CD4-positive, alpha-beta T cell (primary cell): ENCODE measurements at regions not wholly inside any gene's neighbourhood (a gene's known extent, or its start where the extent isn't known, plus 50 kb on each side); places are given as distances from the start of the nearest gene placed in this dataset.

ENCODE experiments used
- ATAC-seq: fragments of 200-7000 bp; cut with Tn5 transposase; one replicate; pipeline ENCODE4 v1.10.0; 2022; ENCODE audit warnings: mild to moderate bottlenecking; ENCODE audit not compliant: poor library complexity
- CTCF ChIA-PET: fragments of 350-600 bp; sonication (Branson Sonifier 250); formaldehyde crosslinking; loops from one replicate; lab custom pipeline; 2021; ENCODE audit warnings: antibody characterized with exemption, inconsistent platforms; lab: Charles Lee
- POLR2A ChIA-PET: fragments of 350-600 bp; sonication (Branson Sonifier 250); formaldehyde crosslinking; loops from one replicate; lab custom pipeline; 2021; ENCODE audit warnings: antibody characterized with exemption, inconsistent platforms; lab: Charles Lee
- DNase-seq, 14 experiments: peaks; one replicate each; pipeline ENCODE4 v3.0.0-alpha.2; 2013 to 2020; ENCODE audit warnings: mixed read lengths in 2 of 14
- H3K27ac ChIP-seq, 2 donors: one replicate each; pipeline versions ENCODE4 v1.5.1 to v1.7.0; 2013; ENCODE audit warnings: low read length in 2 of 2, low read depth in 1 of 2, mild to moderate bottlenecking in 1 of 2
- H3K27me3 ChIP-seq, 2 experiments: 1 replicate in 1 of 2; 2 replicates in 1 of 2; pipeline versions ENCODE4 v1.6.1 to v1.7.0; 2013; ENCODE audit warnings: low read length in 2 of 2, control low read depth in 1 of 2, mild to moderate bottlenecking in 1 of 2, moderate library complexity in 1 of 2; ENCODE audit not compliant: insufficient read depth in 2 of 2, control insufficient read depth in 1 of 2
- H3K36me3 ChIP-seq: one replicate; pipeline ENCODE4 v1.6.1; 2013; ENCODE audit warnings: low read length, control low read depth; ENCODE audit not compliant: insufficient read depth
- H3K4me1 ChIP-seq: one replicate; pipeline ENCODE4 v1.6.1; 2013; ENCODE audit warnings: low read length, control low read depth; ENCODE audit not compliant: insufficient read depth
- H3K4me3 ChIP-seq: one replicate; pipeline ENCODE4 v1.5.1; 2013; ENCODE audit warnings: mild to moderate bottlenecking, low read length, moderate library complexity
- H3K9me3 ChIP-seq, 2 experiments: 1 replicate in 1 of 2; 2 replicates in 1 of 2; pipeline versions ENCODE4 v1.6.1 to v1.7.0; 2013; ENCODE audit warnings: low read length in 2 of 2, mild to moderate bottlenecking in 2 of 2, control low read depth in 1 of 2, moderate library complexity in 1 of 2; ENCODE audit not compliant: control insufficient read depth in 1 of 2, insufficient read depth in 1 of 2
- H3K27ac Mint-ChIP-seq: one replicate; pipeline ENCODE4 v1.8.0; 2020; ENCODE audit warnings: mixed read lengths
- H3K27me3 Mint-ChIP-seq: one replicate; pipeline ENCODE4 v1.8.0; 2021; ENCODE audit warnings: mixed read lengths
- H3K36me3 Mint-ChIP-seq: one replicate; pipeline ENCODE4 v1.8.0; 2021; ENCODE audit warnings: low read depth, mixed read lengths
- H3K4me1 Mint-ChIP-seq: one replicate; pipeline ENCODE4 v1.8.0; 2021; ENCODE audit warnings: low read depth, mixed read lengths
- H3K4me3 Mint-ChIP-seq: one replicate; pipeline ENCODE4 v1.8.0; 2020; ENCODE audit warnings: mild to moderate bottlenecking, mixed read lengths
- H3K9me3 Mint-ChIP-seq: one replicate; pipeline ENCODE4 v1.8.0; 2020; ENCODE audit warnings: mixed read lengths
- intact Hi-C, 2 experiments: fragments of 100-400 bp; cut with DNase I in 1 of 2; cut with micrococcal nuclease in 1 of 2; formaldehyde crosslinking; loops; one replicate each; pipeline versions ENCODE4 v1.15.1 to v1.9.0; 2023 to 2025; cut with DNase I, micrococcal nuclease
- TF ChIP-seq, protein P1 (sequence below): fragments of 200-600 bp; IDR thresholded peaks from one replicate; pipeline ENCODE4 v1.8.0; 2022; ENCODE audit warnings: antibody characterized with exemption, mild to moderate bottlenecking

DNA sequence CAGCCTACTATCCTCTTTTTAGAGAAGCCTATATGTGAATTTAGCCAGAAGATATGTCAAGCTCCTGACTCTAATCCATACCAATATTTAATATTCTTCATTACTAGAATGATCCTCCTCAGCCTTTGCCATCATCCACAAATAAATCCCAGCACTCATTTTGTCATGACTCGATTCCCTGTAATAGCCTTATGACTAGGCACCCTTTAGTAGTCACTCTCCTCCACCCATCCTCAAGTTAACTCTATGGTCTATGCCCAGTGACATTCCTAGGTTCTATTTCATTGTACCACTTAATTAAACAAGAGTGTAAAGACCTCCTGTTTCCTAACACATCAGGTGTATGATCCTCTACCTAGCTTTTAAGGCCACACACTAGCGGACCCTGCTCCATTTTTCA, 450.4 kb upstream of the CITED2 start:
- Mint-ChIP-seq H3K36me3 (no peaks in the 10 kb centered on the region), H3K9me3 (no peaks in the 10 kb centered on the region), H3K4me3 (no peak overlapping the region), H3K27ac (no peak overlapping the region), H3K27me3 (peaks cover 27% of the 10 kb centered on the region), H3K4me1 (no peaks in the 10 kb centered on the region)
- H3K27me3 ChIP-seq: no peaks in the 10 kb centered on the region
- ATAC-seq (no peak), DNase-seq (no peak)
- H3K4me3 ChIP-seq: no peak overlapping the region
- no peaks in the 10 kb centered on the region for H3K4me1 ChIP-seq
- intact Hi-C loops: no loop called here
- H3K9me3 ChIP-seq: no peaks in the 10 kb centered on the region
- TF ChIP-seq, protein P1, sequence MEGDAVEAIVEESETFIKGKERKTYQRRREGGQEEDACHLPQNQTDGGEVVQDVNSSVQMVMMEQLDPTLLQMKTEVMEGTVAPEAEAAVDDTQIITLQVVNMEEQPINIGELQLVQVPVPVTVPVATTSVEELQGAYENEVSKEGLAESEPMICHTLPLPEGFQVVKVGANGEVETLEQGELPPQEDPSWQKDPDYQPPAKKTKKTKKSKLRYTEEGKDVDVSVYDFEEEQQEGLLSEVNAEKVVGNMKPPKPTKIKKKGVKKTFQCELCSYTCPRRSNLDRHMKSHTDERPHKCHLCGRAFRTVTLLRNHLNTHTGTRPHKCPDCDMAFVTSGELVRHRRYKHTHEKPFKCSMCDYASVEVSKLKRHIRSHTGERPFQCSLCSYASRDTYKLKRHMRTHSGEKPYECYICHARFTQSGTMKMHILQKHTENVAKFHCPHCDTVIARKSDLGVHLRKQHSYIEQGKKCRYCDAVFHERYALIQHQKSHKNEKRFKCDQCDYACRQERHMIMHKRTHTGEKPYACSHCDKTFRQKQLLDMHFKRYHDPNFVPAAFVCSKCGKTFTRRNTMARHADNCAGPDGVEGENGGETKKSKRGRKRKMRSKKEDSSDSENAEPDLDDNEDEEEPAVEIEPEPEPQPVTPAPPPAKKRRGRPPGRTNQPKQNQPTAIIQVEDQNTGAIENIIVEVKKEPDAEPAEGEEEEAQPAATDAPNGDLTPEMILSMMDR: no peak
- ChIA-PET POLR2A (no interaction called here), CTCF (no interaction called here)
- H3K36me3 ChIP-seq: no peaks in the 10 kb centered on the region
- no peak overlapping the region for H3K27ac ChIP-seq

DNA sequence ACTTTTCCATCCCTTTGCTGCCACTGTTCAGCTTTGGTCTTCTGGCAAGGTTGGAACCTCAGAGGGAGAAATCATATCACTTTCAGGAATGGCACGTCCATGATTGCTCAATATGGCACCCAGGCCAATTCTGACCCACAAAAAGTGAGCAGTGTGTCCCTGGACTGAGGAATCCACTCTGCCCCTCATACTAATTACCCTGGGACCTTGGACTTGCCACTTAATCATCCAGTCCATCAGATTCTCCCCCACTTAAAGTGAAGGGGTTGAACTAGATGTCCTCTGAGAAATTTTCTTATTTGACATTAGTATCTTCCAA, 449.3 kb upstream of the CITED2 start:
- no peak overlapping the region for H3K27ac Mint-ChIP-seq
- TF ChIP-seq, protein P1: no peak
- no peaks in the 10 kb centered on the region for H3K36me3 Mint-ChIP-seq
- H3K9me3 Mint-ChIP-seq: no peaks in the 10 kb centered on the region
- peaks cover 25% of the 10 kb centered on the region for H3K27me3 Mint-ChIP-seq
- Histone ChIP-seq H3K4me3 (no peak overlapping the region), H3K27ac (no peak overlapping the region), H3K4me1 (no peaks in the 10 kb centered on the region), H3K36me3 (no peaks in the 10 kb centered on the region), H3K9me3 (no peaks in the 10 kb centered on the region), H3K27me3 (no peaks in the 10 kb centered on the region)
- no peak overlapping the region for H3K4me3 Mint-ChIP-seq
- intact Hi-C loops: no loop called here
- POLR2A ChIA-PET: no interaction called here
- no peak for DNase-seq
- CTCF ChIA-PET: no interaction called here
- no peak for ATAC-seq
- H3K4me1 Mint-ChIP-seq: no peaks in the 10 kb centered on the region

DNA sequence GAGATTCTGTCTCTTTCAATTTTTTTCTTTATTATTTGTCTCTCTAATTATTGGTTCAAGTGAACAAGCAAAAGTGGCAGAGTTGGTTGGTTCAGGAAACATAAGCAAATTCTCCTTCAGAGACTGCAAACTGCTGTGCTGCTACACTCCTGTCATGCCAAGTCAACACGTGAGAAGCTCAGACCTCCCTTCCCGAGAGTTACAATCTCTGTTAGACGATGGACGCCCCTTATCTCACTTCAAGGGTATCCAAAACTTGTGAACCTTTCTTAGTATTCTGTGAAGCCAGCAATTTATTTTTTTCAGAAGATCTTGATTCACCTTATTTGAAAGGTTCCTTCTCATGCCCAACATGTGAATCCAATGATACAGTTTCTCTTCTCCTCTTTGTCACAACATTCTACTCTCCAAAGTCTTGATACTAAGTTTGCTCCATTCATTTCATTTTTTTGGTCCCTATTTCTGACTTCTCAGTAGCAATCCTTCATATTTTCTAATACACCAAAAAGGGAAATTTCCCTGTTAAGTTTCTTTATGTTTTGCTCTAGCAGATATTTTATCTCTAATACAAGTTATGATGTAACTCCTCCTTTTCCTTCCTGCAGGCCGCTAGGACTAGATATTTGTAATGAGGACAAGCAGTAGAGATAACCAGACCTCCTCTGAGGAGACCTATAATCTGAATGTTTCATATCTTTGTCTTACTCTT, 448.8 kb upstream of the CITED2 start:
- Histone ChIP-seq H3K4me3 (no peak overlapping the region), H3K27ac (no peak overlapping the region), H3K36me3 (no peaks in the 10 kb centered on the region), H3K9me3 (no peaks in the 10 kb centered on the region), H3K27me3 (no peaks in the 10 kb centered on the region), H3K4me1 (no peaks in the 10 kb centered on the region)
- ChIA-PET POLR2A (no interaction called here), CTCF (no interaction called here)
- Mint-ChIP-seq H3K4me3 (no peak overlapping the region), H3K9me3 (no peaks in the 10 kb centered on the region), H3K36me3 (no peaks in the 10 kb centered on the region), H3K27me3 (peaks cover 25% of the 10 kb centered on the region), H3K4me1 (no peaks in the 10 kb centered on the region), H3K27ac (no peak overlapping the region)
- ATAC-seq (no peak), DNase-seq (no peak)
- intact Hi-C loops: no loop called here
- TF ChIP-seq, protein P1: no peak
